ENCODE measurements at regions not wholly inside any gene's neighbourhood (a gene's known extent, or its start where the extent isn't known, plus 50 kb on each side); places are given as distances from the start of the nearest gene placed in this dataset.

DNA sequence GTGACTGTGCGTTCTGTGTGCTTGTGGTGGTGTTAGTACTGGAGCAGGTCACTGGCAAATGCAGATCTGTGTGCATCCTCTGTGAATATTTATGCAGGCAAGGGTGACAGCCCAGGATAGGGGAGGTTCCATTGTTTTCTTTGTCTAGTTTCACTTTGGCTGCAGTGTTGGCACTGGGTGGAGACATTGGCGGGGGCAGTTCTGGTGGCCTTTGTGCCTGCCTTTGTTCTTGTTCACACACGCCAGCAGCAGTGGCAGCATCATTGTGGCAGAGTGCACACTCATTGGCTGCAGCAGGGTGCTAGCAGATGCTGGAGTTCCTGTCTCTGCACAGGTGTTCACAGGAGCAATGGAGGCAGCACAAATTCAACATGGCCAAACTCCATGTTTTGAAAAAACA is 495.3 kb downstream of the UBE2NL start:
- TF ChIP-seq TAF1 (IDR thresholded peaks at IDR 0.05; ENCODE audit: low read depth) (no peak), SMC3 (conservative IDR thresholded peaks at IDR 0.05; ENCODE audit: poor library complexity) (no peak)

All from neural cell (in vitro differentiated cells).